ENCODE measurements at regions not wholly inside any gene's neighbourhood (a gene's known extent, or its start where the extent isn't known, plus 50 kb on each side); places are given as distances from the start of the nearest gene placed in this dataset.
A peak's percentile ranks its signal among the peaks of the same experiment; 100 is the strongest.

- no peaks in the 10 kb centered on the region for H3K4me1 ChIP-seq (ENCODE audit: control insufficient read depth, insufficient read depth, low read length)
- 100% methylated on average over 1 of the region's 9 CpGs for WGBS (ENCODE audit: insufficient coverage, low lambda C conversion rate)
- H3K9me3 ChIP-seq (ENCODE audit: control insufficient read depth, low read depth, low read length), result no peaks in the 10 kb centered on the region
- H3K27ac ChIP-seq (ENCODE audit: low read length), result no peak overlapping the region
- H3K27me3 ChIP-seq (ENCODE audit: control insufficient read depth, insufficient read depth, low read length), result no peaks in the 10 kb centered on the region
- no peak overlapping the region for H3K4me3 ChIP-seq (ENCODE audit: low read length)
- H3K36me3 ChIP-seq (ENCODE audit: control insufficient read depth, insufficient read depth, low read length), result no peaks in the 10 kb centered on the region
- DNase-seq, result no peak
Observed at GRCh38 chr10:24128066-24128730, 80.7 kb upstream of the KIAA1217 start.

- Histone ChIP-seq H3K4me3 (ENCODE audit: low read length) (no peak overlapping the region), H3K36me3 (ENCODE audit: control insufficient read depth, insufficient read depth, low read length) (no peaks in the 10 kb centered on the region), H3K27ac (ENCODE audit: low read length) (no peak overlapping the region), H3K9me3 (ENCODE audit: control insufficient read depth, low read depth, low read length) (no peaks in the 10 kb centered on the region), H3K27me3 (ENCODE audit: control insufficient read depth, insufficient read depth, low read length) (no peaks in the 10 kb centered on the region), H3K4me1 (ENCODE audit: control insufficient read depth, insufficient read depth, low read length) (no peaks in the 10 kb centered on the region)
- WGBS (ENCODE audit: insufficient coverage, low lambda C conversion rate), result no CpG with 5 or more reads among the region's 3 CpGs
- DNase-seq, result no peak
Observed at GRCh38 chr10:24132741-24133140, 76.2 kb upstream of the KIAA1217 start.

- Histone ChIP-seq H3K27me3 (ENCODE audit: control insufficient read depth, insufficient read depth, low read length) (no peaks in the 10 kb centered on the region), H3K4me1 (ENCODE audit: control insufficient read depth, insufficient read depth, low read length) (no peaks in the 10 kb centered on the region), H3K4me3 (ENCODE audit: low read length) (no peak overlapping the region), H3K27ac (ENCODE audit: low read length) (no peak overlapping the region), H3K36me3 (ENCODE audit: control insufficient read depth, insufficient read depth, low read length) (no peaks in the 10 kb centered on the region), H3K9me3 (ENCODE audit: control insufficient read depth, low read depth, low read length) (no peaks in the 10 kb centered on the region)
- peak in 1 of 2 donors; percentile 11 for DNase-seq
- WGBS (ENCODE audit: insufficient coverage, low lambda C conversion rate), result 40% methylated on average over 1 of the region's 1 CpG
Observed at GRCh38 chr10:24133835-24134234, 75.1 kb upstream of the KIAA1217 start.

GRCh38 chr10:24136070-24136469 is 72.9 kb upstream of the KIAA1217 start:
- DNase-seq, result no peak
- H3K27me3 ChIP-seq (ENCODE audit: control insufficient read depth, insufficient read depth, low read length), result no peaks in the 10 kb centered on the region
- no peak overlapping the region for H3K27ac ChIP-seq (ENCODE audit: low read length)
- 76% methylated on average over 3 of the region's 4 CpGs for WGBS (ENCODE audit: insufficient coverage, low lambda C conversion rate)
- H3K4me3 ChIP-seq (ENCODE audit: low read length), result no peak overlapping the region
- H3K9me3 ChIP-seq (ENCODE audit: control insufficient read depth, low read depth, low read length), result no peaks in the 10 kb centered on the region
- H3K36me3 ChIP-seq (ENCODE audit: control insufficient read depth, insufficient read depth, low read length), result no peaks in the 10 kb centered on the region
- no peaks in the 10 kb centered on the region for H3K4me1 ChIP-seq (ENCODE audit: control insufficient read depth, insufficient read depth, low read length)

GRCh38 chr10:24147321-24147720 is 61.6 kb upstream of the KIAA1217 start:
- Histone ChIP-seq H3K27me3 (ENCODE audit: control insufficient read depth, insufficient read depth, low read length) (no peaks in the 10 kb centered on the region), H3K4me1 (ENCODE audit: control insufficient read depth, insufficient read depth, low read length) (no peaks in the 10 kb centered on the region), H3K36me3 (ENCODE audit: control insufficient read depth, insufficient read depth, low read length) (no peaks in the 10 kb centered on the region), H3K9me3 (ENCODE audit: control insufficient read depth, low read depth, low read length) (no peaks in the 10 kb centered on the region), H3K4me3 (ENCODE audit: low read length) (no peak overlapping the region), H3K27ac (ENCODE audit: low read length) (no peak overlapping the region)
- no CpG with 5 or more reads among the region's 6 CpGs for WGBS (ENCODE audit: insufficient coverage, low lambda C conversion rate)
- no peak for DNase-seq

- 83% methylated on average over 2 of the region's 2 CpGs for WGBS (ENCODE audit: insufficient coverage, low lambda C conversion rate)
- no peak overlapping the region for H3K27ac ChIP-seq (ENCODE audit: low read length)
- H3K4me3 ChIP-seq (ENCODE audit: low read length), result no peak overlapping the region
- H3K4me1 ChIP-seq (ENCODE audit: control insufficient read depth, insufficient read depth, low read length), result no peaks in the 10 kb centered on the region
- no peaks in the 10 kb centered on the region for H3K27me3 ChIP-seq (ENCODE audit: control insufficient read depth, insufficient read depth, low read length)
- no peaks in the 10 kb centered on the region for H3K9me3 ChIP-seq (ENCODE audit: control insufficient read depth, low read depth, low read length)
- no peak for DNase-seq
- H3K36me3 ChIP-seq (ENCODE audit: control insufficient read depth, insufficient read depth, low read length), result no peaks in the 10 kb centered on the region
Observed at GRCh38 chr10:24149640-24150039, 59.3 kb upstream of the KIAA1217 start.

GRCh38 chr10:24150853-24151252 is 58.1 kb upstream of the KIAA1217 start:
- no peaks in the 10 kb centered on the region for H3K9me3 ChIP-seq (ENCODE audit: control insufficient read depth, low read depth, low read length)
- H3K4me3 ChIP-seq (ENCODE audit: low read length), result no peak overlapping the region
- no peaks in the 10 kb centered on the region for H3K4me1 ChIP-seq (ENCODE audit: control insufficient read depth, insufficient read depth, low read length)
- no peaks in the 10 kb centered on the region for H3K27me3 ChIP-seq (ENCODE audit: control insufficient read depth, insufficient read depth, low read length)
- H3K36me3 ChIP-seq (ENCODE audit: control insufficient read depth, insufficient read depth, low read length), result no peaks in the 10 kb centered on the region
- no peak overlapping the region for H3K27ac ChIP-seq (ENCODE audit: low read length)
- no peak for DNase-seq
- 100% methylated on average over 2 of the region's 3 CpGs for WGBS (ENCODE audit: insufficient coverage, low lambda C conversion rate)

- DNase-seq, result no peak
- WGBS (ENCODE audit: insufficient coverage, low lambda C conversion rate), result 86% methylated on average over 1 of the region's 2 CpGs
- Histone ChIP-seq H3K36me3 (ENCODE audit: control insufficient read depth, insufficient read depth, low read length) (no peaks in the 10 kb centered on the region), H3K9me3 (ENCODE audit: control insufficient read depth, low read depth, low read length) (no peaks in the 10 kb centered on the region), H3K27ac (ENCODE audit: low read length) (no peak overlapping the region), H3K4me1 (ENCODE audit: control insufficient read depth, insufficient read depth, low read length) (no peaks in the 10 kb centered on the region), H3K27me3 (ENCODE audit: control insufficient read depth, insufficient read depth, low read length) (no peaks in the 10 kb centered on the region), H3K4me3 (ENCODE audit: low read length) (no peak overlapping the region)
Observed at GRCh38 chr10:24152270-24152669, 56.7 kb upstream of the KIAA1217 start.

- H3K27ac ChIP-seq (ENCODE audit: low read length), result no peak overlapping the region
- H3K27me3 ChIP-seq (ENCODE audit: control insufficient read depth, insufficient read depth, low read length), result no peaks in the 10 kb centered on the region
- H3K4me1 ChIP-seq (ENCODE audit: control insufficient read depth, insufficient read depth, low read length), result no peaks in the 10 kb centered on the region
- no peaks in the 10 kb centered on the region for H3K36me3 ChIP-seq (ENCODE audit: control insufficient read depth, insufficient read depth, low read length)
- no peaks in the 10 kb centered on the region for H3K9me3 ChIP-seq (ENCODE audit: control insufficient read depth, low read depth, low read length)
- no peak overlapping the region for H3K4me3 ChIP-seq (ENCODE audit: low read length)
- no CpG with 5 or more reads among the region's 3 CpGs for WGBS (ENCODE audit: insufficient coverage, low lambda C conversion rate)
- no peak for DNase-seq
Observed at GRCh38 chr10:24153031-24153430, 55.9 kb upstream of the KIAA1217 start.

GRCh38 chr10:24153537-24153936 is 55.4 kb upstream of the KIAA1217 start:
- no peaks in the 10 kb centered on the region for H3K4me1 ChIP-seq (ENCODE audit: control insufficient read depth, insufficient read depth, low read length)
- H3K4me3 ChIP-seq (ENCODE audit: low read length), result no peak overlapping the region
- H3K27me3 ChIP-seq (ENCODE audit: control insufficient read depth, insufficient read depth, low read length), result no peaks in the 10 kb centered on the region
- H3K27ac ChIP-seq (ENCODE audit: low read length), result no peak overlapping the region
- H3K36me3 ChIP-seq (ENCODE audit: control insufficient read depth, insufficient read depth, low read length), result no peaks in the 10 kb centered on the region
- H3K9me3 ChIP-seq (ENCODE audit: control insufficient read depth, low read depth, low read length), result no peaks in the 10 kb centered on the region
- no CpG with 5 or more reads among the region's 3 CpGs for WGBS (ENCODE audit: insufficient coverage, low lambda C conversion rate)
- no peak for DNase-seq

- Histone ChIP-seq H3K36me3 (ENCODE audit: control insufficient read depth, insufficient read depth, low read length) (no peaks in the 10 kb centered on the region), H3K4me1 (ENCODE audit: control insufficient read depth, insufficient read depth, low read length) (no peaks in the 10 kb centered on the region), H3K4me3 (ENCODE audit: low read length) (no peak overlapping the region), H3K9me3 (ENCODE audit: control insufficient read depth, low read depth, low read length) (no peaks in the 10 kb centered on the region), H3K27me3 (ENCODE audit: control insufficient read depth, insufficient read depth, low read length) (no peaks in the 10 kb centered on the region), H3K27ac (ENCODE audit: low read length) (no peak overlapping the region)
- no CpG with 5 or more reads among the region's 3 CpGs for WGBS (ENCODE audit: insufficient coverage, low lambda C conversion rate)
- DNase-seq, result no peak
Observed at GRCh38 chr10:24156686-24157085, 52.3 kb upstream of the KIAA1217 start.
